GM12878 (cell line): ENCODE measurements at regions not wholly inside any gene's neighbourhood (a gene's known extent, or its start where the extent isn't known, plus 50 kb on each side); places are given as distances from the start of the nearest gene placed in this dataset.

ENCODE experiments used
- ATAC-seq: fragments of 200-7000 bp; cut with Tn5 transposase; 3 replicates; pipeline ENCODE4 v1.9.1; 2020; ENCODE audit warnings: mild to moderate bottlenecking, moderate library complexity
- BruUV-seq: library from RNA; stranded (reverse); fragments of 400-500 nt; replicated peaks from 2 replicates; lab custom pipeline; 2021; lab: Mats Ljungman, UMichigan
- CTCF ChIA-PET: fragments of 300-600 bp; sonication (Branson Sonifier 250); formaldehyde crosslinking; extraction: SDS; loops from one replicate; lab custom pipeline; 2021; ENCODE audit warnings: inconsistent platforms; lab: Yijun Ruan, JAX
- POLR2A ChIA-PET: fragments of 350-600 bp; formaldehyde crosslinking; extraction: SDS; loops from one replicate; lab custom pipeline; 2021; ENCODE audit warnings: inconsistent platforms; lab: Charles Lee
- RAD21 ChIA-PET: fragments of 300-600 bp; sonication (Branson Sonifier 250); formaldehyde crosslinking; loops from one replicate; lab custom pipeline; 2023; ENCODE audit warnings: antibody characterized with exemption; ENCODE audit not compliant: unreplicated experiment; lab: Charles Lee
- SMC1A ChIA-PET: fragments of 300-600 bp; sonication (Branson Sonifier 250); formaldehyde crosslinking; loops from one replicate; lab custom pipeline; 2023; ENCODE audit not compliant: unreplicated experiment, uncharacterized antibody; lab: Charles Lee
- DNase-seq: peaks from one replicate; pipeline ENCODE4 v3.0.0-alpha.2; 2011; ENCODE audit warnings: low read depth, low spot score
- FAIRE-seq: peaks from 3 replicates; lab custom pipeline; 2011; peaks lifted over from hg19 to GRCh38; lab: Jason Lieb, UNC
- H2AFZ ChIP-seq: 2 replicates; pipeline ENCODE4 v1.6.0; 2011; ENCODE audit warnings: low read depth, low read length, control low read depth; ENCODE audit not compliant: control insufficient read depth
- H3K27ac ChIP-seq: 2 replicates; pipeline ENCODE4 v1.5.1; 2011; ENCODE audit warnings: control low read depth; ENCODE audit not compliant: control insufficient read depth, insufficient read depth
- H3K27me3 ChIP-seq, 2 experiments: replicated peaks in 1 of 2; 2 replicates each; pipeline versions ENCODE4 v1.6.0 to v1.6.1; 2011; ENCODE audit warnings: low read length in 1 of 2; ENCODE audit not compliant: control insufficient read depth in 2 of 2, insufficient read depth in 2 of 2
- H3K36me3 ChIP-seq, 2 experiments: 2 replicates each; pipeline ENCODE4 v1.5.1; 2011; ENCODE audit warnings: low read length in 1 of 2; ENCODE audit not compliant: control insufficient read depth in 2 of 2, insufficient read depth in 2 of 2
- H3K4me1 ChIP-seq: 2 replicates; pipeline ENCODE4 v1.6.1; 2011; ENCODE audit warnings: mild to moderate bottlenecking, low read length, moderate library complexity, mixed read lengths; ENCODE audit not compliant: control insufficient read depth, insufficient read depth
- H3K4me2 ChIP-seq: 2 replicates; pipeline ENCODE4 v1.6.0; 2011; ENCODE audit warnings: control low read depth; ENCODE audit not compliant: control insufficient read depth, insufficient read depth
- H3K4me3 ChIP-seq: fragments of 200-600 bp; sonication (generic); 2 replicates; pipeline ENCODE4 v1.5.1; 2016
- H3K79me2 ChIP-seq: 2 replicates; pipeline ENCODE4 v1.6.0; 2011; ENCODE audit warnings: low read length; ENCODE audit not compliant: control insufficient read depth, insufficient read depth
- H3K9ac ChIP-seq: 2 replicates; pipeline ENCODE4 v1.8.0; 2011; ENCODE audit warnings: low read length, control low read depth, mixed read lengths; ENCODE audit not compliant: control insufficient read depth, insufficient read depth
- H3K9me3 ChIP-seq: replicated peaks from 3 replicates; pipeline ENCODE4 v1.5.1; 2011; ENCODE audit warnings: mild to moderate bottlenecking, low read length; ENCODE audit not compliant: control insufficient read depth, insufficient read depth
- H4K20me1 ChIP-seq: 2 replicates; pipeline ENCODE4 v1.6.0; 2011; ENCODE audit not compliant: control insufficient read depth, insufficient read depth
- FOXM1 ChIP-seq: IDR thresholded peaks from 2 replicates; pipeline ENCODE4 v1.6.1; 2012; ENCODE audit warnings: low read depth, mild to moderate bottlenecking, inconsistent platforms, low read length, moderate library complexity
- RAD21 ChIP-seq: IDR thresholded peaks from 2 replicates; pipeline ENCODE4 v1.6.1; 2011; ENCODE audit warnings: mild to moderate bottlenecking, low read depth, low read length, moderate library complexity; ENCODE audit not compliant: insufficient read depth
- RUNX3 ChIP-seq: IDR thresholded peaks from 2 replicates; pipeline ENCODE4 v1.6.1; 2012; ENCODE audit warnings: low read length, inconsistent platforms
- SMC3 ChIP-seq: IDR thresholded peaks from 2 replicates; pipeline ENCODE4 v1.6.1; 2011; ENCODE audit warnings: low read length, improper control_type of control experiment, borderline replicate concordance
- STAT1 ChIP-seq: fragments of 450-650 bp; conservative IDR thresholded peaks from 2 replicates; pipeline ENCODE4 v1.6.1; 2014; ENCODE audit warnings: antibody characterized with exemption, mild to moderate bottlenecking
- WGBS: methylation state at CpG from one replicate; pipeline ENCODE4 v1.1.6; 2016; ENCODE audit warnings: low lambda C conversion rate; ENCODE audit not compliant: insufficient replicate concordance, insufficient coverage; ENCODE audit errors: missing lambda C conversion rate; 5-methylcytosine and 5-hydroxymethylcytosine counted together
- in situ Hi-C: fragments of 300-500 bp; cut with MboI; formaldehyde crosslinking; loops from 9 replicates; pipeline ENCODE4 v1.14.3; 2018; ENCODE audit warnings: mixed read lengths
- intact Hi-C: fragments of 100-400 bp; cut with micrococcal nuclease; formaldehyde crosslinking; loops from one replicate; pipeline ENCODE4 v1.14.2; 2022; ENCODE audit not compliant: unreplicated experiment
- TF ChIP-seq, protein P1 (sequence below), 3 experiments: IDR thresholded peaks in 2 of 3; conservative IDR thresholded peaks in 1 of 3; 2 replicates each; pipeline ENCODE4 v1.5.1; 2011; ENCODE audit warnings: low read depth in 3 of 3, low read length in 3 of 3, mild to moderate bottlenecking in 3 of 3, control low read depth in 2 of 3, moderate library complexity in 2 of 3, inconsistent platforms in 1 of 3, mixed read lengths in 1 of 3; ENCODE audit not compliant: control insufficient read depth in 2 of 3, insufficient read depth in 1 of 3; ENCODE audit errors: extremely low read depth in 1 of 3

DNA sequence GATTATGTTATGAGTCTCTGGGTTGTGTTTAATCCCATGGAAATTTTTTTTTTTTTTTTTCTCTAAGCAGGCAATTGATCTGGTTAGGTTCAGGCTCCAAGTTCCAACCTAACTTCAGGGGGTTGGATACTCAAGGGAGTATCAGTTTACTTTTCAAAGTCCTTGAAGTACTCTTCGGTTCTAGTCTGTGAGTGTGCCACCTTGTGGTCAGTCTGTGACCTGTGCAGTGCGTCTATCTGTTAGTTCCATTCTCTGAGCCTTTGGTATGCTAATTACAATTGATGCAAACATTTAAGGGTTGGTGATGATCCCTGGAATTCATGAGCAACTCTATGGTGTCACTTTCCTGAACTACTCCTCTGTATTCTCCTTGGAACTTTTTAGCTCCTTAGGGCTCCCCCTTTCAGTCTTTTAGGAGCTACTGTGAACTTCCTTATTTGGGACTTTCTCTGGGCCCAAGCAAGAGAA lies 342.0 kb downstream of the SOX4 start:
- Histone ChIP-seq H3K9me3 (no peaks in the 10 kb centered on the region), H3K4me3 (no peak overlapping the region), H3K27ac (no peak overlapping the region), H2AFZ (no peak overlapping the region), H3K27me3 (no peaks in the 10 kb centered on the region), H3K36me3 (no peaks in the 10 kb centered on the region), H3K9ac (no peak overlapping the region), H3K4me2 (no peak overlapping the region), H4K20me1 (no peaks in the 10 kb centered on the region), H3K4me1 (no peaks in the 10 kb centered on the region), H3K79me2 (no peaks in the 10 kb centered on the region)
- CTCF ChIA-PET: interaction anchor here (0.7 to 2.5 kb wide), 7 partner anchors 9 to 1371 kb away, joined by 3 to 10 read pairs (median 3); no protein-coding TSS in a partner anchor
- SMC1A ChIA-PET: interaction anchor here (0.7 to 1.5 kb wide), 4 partner anchors 20 to 1372 kb away, joined by 3 to 5 read pairs (median 3); no protein-coding TSS in a partner anchor
- no peak for TF ChIP-seq STAT1
- 0 out of 2 replicates have a peak, but pooled peaks have one; percentile 10 for TF ChIP-seq RUNX3
- peak; percentile 49 for TF ChIP-seq RAD21
- peak; percentile 20; the same call in 1 of the 2 replicates for TF ChIP-seq SMC3
- TF ChIP-seq, protein P1, sequence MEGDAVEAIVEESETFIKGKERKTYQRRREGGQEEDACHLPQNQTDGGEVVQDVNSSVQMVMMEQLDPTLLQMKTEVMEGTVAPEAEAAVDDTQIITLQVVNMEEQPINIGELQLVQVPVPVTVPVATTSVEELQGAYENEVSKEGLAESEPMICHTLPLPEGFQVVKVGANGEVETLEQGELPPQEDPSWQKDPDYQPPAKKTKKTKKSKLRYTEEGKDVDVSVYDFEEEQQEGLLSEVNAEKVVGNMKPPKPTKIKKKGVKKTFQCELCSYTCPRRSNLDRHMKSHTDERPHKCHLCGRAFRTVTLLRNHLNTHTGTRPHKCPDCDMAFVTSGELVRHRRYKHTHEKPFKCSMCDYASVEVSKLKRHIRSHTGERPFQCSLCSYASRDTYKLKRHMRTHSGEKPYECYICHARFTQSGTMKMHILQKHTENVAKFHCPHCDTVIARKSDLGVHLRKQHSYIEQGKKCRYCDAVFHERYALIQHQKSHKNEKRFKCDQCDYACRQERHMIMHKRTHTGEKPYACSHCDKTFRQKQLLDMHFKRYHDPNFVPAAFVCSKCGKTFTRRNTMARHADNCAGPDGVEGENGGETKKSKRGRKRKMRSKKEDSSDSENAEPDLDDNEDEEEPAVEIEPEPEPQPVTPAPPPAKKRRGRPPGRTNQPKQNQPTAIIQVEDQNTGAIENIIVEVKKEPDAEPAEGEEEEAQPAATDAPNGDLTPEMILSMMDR (IDR thresholded peaks at IDR 0.05 in 2 of 3, conservative IDR thresholded peaks at IDR 0.05 in 1 of 3; ENCODE audit: control insufficient read depth in 2 of 3, extremely low read depth in 1 of 3, insufficient read depth in 1 of 3, low read depth in 3 of 3, low read length in 3 of 3): peak; percentile 27 to 64 (median 51)
- TF ChIP-seq FOXM1: no peak
- FAIRE-seq: peak; percentile 13
- POLR2A ChIA-PET: no interaction called here
- ATAC-seq: peak; percentile 59
- RAD21 ChIA-PET: no interaction called here
- no TSS peak for BruUV-seq
- in situ Hi-C loops: loop anchor here (25.0 kb wide), 1 partner anchor 1373 kb away; no protein-coding TSS in a partner anchor
- intact Hi-C loops: loop anchor here (5.0 to 10.0 kb wide), 2 partner anchors 338 to 1371 kb away; no protein-coding TSS in a partner anchor
- no peak for DNase-seq
- 4% methylated on average over 2 of the region's 2 CpGs for WGBS
